GM12878 (cell line): ENCODE measurements at regions not wholly inside any gene's neighbourhood (a gene's known extent, or its start where the extent isn't known, plus 50 kb on each side); places are given as distances from the start of the nearest gene placed in this dataset.

Experiments used
- ATAC-seq: fragments of 200-7000 bp; cut with Tn5 transposase; 3 replicates; pipeline ENCODE4 v1.9.1; 2020; ENCODE audit warnings: mild to moderate bottlenecking, moderate library complexity
- BruUV-seq: library from RNA; stranded (reverse); fragments of 400-500 nt; replicated peaks from 2 replicates; lab custom pipeline; 2021; lab: Mats Ljungman, UMichigan
- CTCF ChIA-PET: fragments of 300-600 bp; sonication (Branson Sonifier 250); formaldehyde crosslinking; extraction: SDS; loops from one replicate; lab custom pipeline; 2021; ENCODE audit warnings: inconsistent platforms; lab: Yijun Ruan, JAX
- POLR2A ChIA-PET: fragments of 350-600 bp; formaldehyde crosslinking; extraction: SDS; loops from one replicate; lab custom pipeline; 2021; ENCODE audit warnings: inconsistent platforms; lab: Charles Lee
- RAD21 ChIA-PET: fragments of 300-600 bp; sonication (Branson Sonifier 250); formaldehyde crosslinking; loops from one replicate; lab custom pipeline; 2023; ENCODE audit warnings: antibody characterized with exemption; ENCODE audit not compliant: unreplicated experiment; lab: Charles Lee
- SMC1A ChIA-PET: fragments of 300-600 bp; sonication (Branson Sonifier 250); formaldehyde crosslinking; loops from one replicate; lab custom pipeline; 2023; ENCODE audit not compliant: unreplicated experiment, uncharacterized antibody; lab: Charles Lee
- DNase-seq: peaks from one replicate; pipeline ENCODE4 v3.0.0-alpha.2; 2011; ENCODE audit warnings: low read depth, low spot score
- FAIRE-seq: peaks from 3 replicates; lab custom pipeline; 2011; peaks lifted over from hg19 to GRCh38; lab: Jason Lieb, UNC
- H2AFZ ChIP-seq: 2 replicates; pipeline ENCODE4 v1.6.0; 2011; ENCODE audit warnings: low read depth, low read length, control low read depth; ENCODE audit not compliant: control insufficient read depth
- H3K27ac ChIP-seq: 2 replicates; pipeline ENCODE4 v1.5.1; 2011; ENCODE audit warnings: control low read depth; ENCODE audit not compliant: control insufficient read depth, insufficient read depth
- H3K27me3 ChIP-seq, 2 experiments: replicated peaks in 1 of 2; 2 replicates each; pipeline versions ENCODE4 v1.6.0 to v1.6.1; 2011; ENCODE audit warnings: low read length in 1 of 2; ENCODE audit not compliant: control insufficient read depth in 2 of 2, insufficient read depth in 2 of 2
- H3K36me3 ChIP-seq, 2 experiments: 2 replicates each; pipeline ENCODE4 v1.5.1; 2011; ENCODE audit warnings: low read length in 1 of 2; ENCODE audit not compliant: control insufficient read depth in 2 of 2, insufficient read depth in 2 of 2
- H3K4me1 ChIP-seq: 2 replicates; pipeline ENCODE4 v1.6.1; 2011; ENCODE audit warnings: mild to moderate bottlenecking, low read length, moderate library complexity, mixed read lengths; ENCODE audit not compliant: control insufficient read depth, insufficient read depth
- H3K4me2 ChIP-seq: 2 replicates; pipeline ENCODE4 v1.6.0; 2011; ENCODE audit warnings: control low read depth; ENCODE audit not compliant: control insufficient read depth, insufficient read depth
- H3K4me3 ChIP-seq: fragments of 200-600 bp; sonication (generic); 2 replicates; pipeline ENCODE4 v1.5.1; 2016
- H3K79me2 ChIP-seq: 2 replicates; pipeline ENCODE4 v1.6.0; 2011; ENCODE audit warnings: low read length; ENCODE audit not compliant: control insufficient read depth, insufficient read depth
- H3K9ac ChIP-seq: 2 replicates; pipeline ENCODE4 v1.8.0; 2011; ENCODE audit warnings: low read length, control low read depth, mixed read lengths; ENCODE audit not compliant: control insufficient read depth, insufficient read depth
- H3K9me3 ChIP-seq: replicated peaks from 3 replicates; pipeline ENCODE4 v1.5.1; 2011; ENCODE audit warnings: mild to moderate bottlenecking, low read length; ENCODE audit not compliant: control insufficient read depth, insufficient read depth
- H4K20me1 ChIP-seq: 2 replicates; pipeline ENCODE4 v1.6.0; 2011; ENCODE audit not compliant: control insufficient read depth, insufficient read depth
- BRCA1 ChIP-seq: IDR thresholded peaks from 2 replicates; pipeline ENCODE4 v1.6.1; 2011; ENCODE audit warnings: low read depth, low read length, improper control_type of control experiment
- CEBPB ChIP-seq, 2 experiments: fragments of 150-350 bp in 1 of 2; IDR thresholded peaks; 2 replicates each; pipeline ENCODE4 v1.6.1; 2012 to 2014; ENCODE audit warnings: low read depth in 2 of 2, low read length in 2 of 2, borderline replicate concordance in 1 of 2, inconsistent platforms in 1 of 2
- DPF2 ChIP-seq: fragments of 450-650 bp; IDR thresholded peaks from 2 replicates; pipeline ENCODE4 v1.6.1; 2017; ENCODE audit warnings: mild to moderate bottlenecking
- EED ChIP-seq: sonication (generic); IDR thresholded peaks from 2 replicates; pipeline ENCODE4 v1.6.1; 2016; ENCODE audit warnings: antibody characterized with exemption, low read depth
- ESRRA ChIP-seq: IDR thresholded peaks from 2 replicates; pipeline ENCODE4 v1.6.1; 2012; ENCODE audit warnings: mild to moderate bottlenecking, low read length, improper control_type of control experiment
- MEF2B ChIP-seq: fragments of 450-650 bp; IDR thresholded peaks from 2 replicates; pipeline ENCODE4 v1.6.1; 2018; ENCODE audit warnings: mild to moderate bottlenecking, moderate library complexity; ENCODE audit not compliant: partially characterized antibody, poor library complexity, severe bottlenecking
- PAX5 ChIP-seq: IDR thresholded peaks from 2 replicates; pipeline ENCODE4 v1.6.1; 2011; ENCODE audit warnings: low read depth, low read length, borderline replicate concordance
- TBL1XR1 ChIP-seq: IDR thresholded peaks from 2 replicates; pipeline ENCODE4 v1.6.1; 2012; ENCODE audit warnings: low read depth, low read length, improper control_type of control experiment
- YY1 ChIP-seq: IDR thresholded peaks from 2 replicates; pipeline ENCODE4 v1.6.1; 2011; ENCODE audit warnings: low read depth, mild to moderate bottlenecking, low read length
- ZBED1 ChIP-seq: IDR thresholded peaks from 2 replicates; pipeline ENCODE4 v1.6.1; 2016; ENCODE audit warnings: borderline replicate concordance
- WGBS: methylation state at CpG from one replicate; pipeline ENCODE4 v1.1.6; 2016; ENCODE audit warnings: low lambda C conversion rate; ENCODE audit not compliant: insufficient replicate concordance, insufficient coverage; ENCODE audit errors: missing lambda C conversion rate; 5-methylcytosine and 5-hydroxymethylcytosine counted together
- in situ Hi-C: fragments of 300-500 bp; cut with MboI; formaldehyde crosslinking; loops from 9 replicates; pipeline ENCODE4 v1.14.3; 2018; ENCODE audit warnings: mixed read lengths
- intact Hi-C: fragments of 100-400 bp; cut with micrococcal nuclease; formaldehyde crosslinking; loops from one replicate; pipeline ENCODE4 v1.14.2; 2022; ENCODE audit not compliant: unreplicated experiment
- TF ChIP-seq, protein P1 (sequence below): fragments of 450-650 bp; IDR thresholded peaks from 2 replicates; pipeline ENCODE4 v1.6.1; 2017; ENCODE audit warnings: mild to moderate bottlenecking, low read depth, inconsistent platforms; ENCODE audit not compliant: poor library complexity, severe bottlenecking
- TF ChIP-seq, protein P2 (sequence below): fragments of 450-650 bp; formaldehyde crosslinking; IDR thresholded peaks from 2 replicates; pipeline ENCODE4 v1.4.0; 2020; ENCODE audit warnings: mild to moderate bottlenecking, moderate library complexity

DNA sequence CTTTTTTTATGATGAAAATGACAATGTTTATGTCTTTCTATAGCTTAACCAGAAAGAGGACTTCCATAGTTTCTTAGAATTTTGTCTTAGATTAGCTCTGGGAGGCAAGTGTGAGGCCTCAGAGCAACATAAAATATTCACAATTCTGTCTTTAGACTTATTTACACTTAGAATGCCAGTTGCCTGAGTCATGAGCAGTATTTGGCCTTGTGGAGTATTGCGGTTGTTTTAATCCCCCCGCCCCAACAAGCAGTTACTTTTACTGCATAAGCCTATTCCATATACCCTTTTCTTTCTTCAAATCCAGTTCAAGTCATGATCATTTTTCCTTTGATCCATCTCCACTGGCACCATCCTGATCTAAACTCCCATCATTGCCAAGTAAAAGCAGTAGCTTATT lies 198.0 kb upstream of the EGFLAM start:
- POLR2A ChIA-PET, result no interaction called here
- H3K36me3 ChIP-seq, result no peaks in the 10 kb centered on the region
- H3K4me2 ChIP-seq, result no peak overlapping the region
- intact Hi-C loops (no loop called here), in situ Hi-C loops (no loop called here)
- CTCF ChIA-PET, result no interaction called here
- H3K9me3 ChIP-seq, result no peaks in the 10 kb centered on the region
- TF ChIP-seq BRCA1, result no peak
- TF ChIP-seq PAX5, result no peak
- TF ChIP-seq DPF2, result no peak
- no peak for TF ChIP-seq YY1
- TF ChIP-seq, protein P1, sequence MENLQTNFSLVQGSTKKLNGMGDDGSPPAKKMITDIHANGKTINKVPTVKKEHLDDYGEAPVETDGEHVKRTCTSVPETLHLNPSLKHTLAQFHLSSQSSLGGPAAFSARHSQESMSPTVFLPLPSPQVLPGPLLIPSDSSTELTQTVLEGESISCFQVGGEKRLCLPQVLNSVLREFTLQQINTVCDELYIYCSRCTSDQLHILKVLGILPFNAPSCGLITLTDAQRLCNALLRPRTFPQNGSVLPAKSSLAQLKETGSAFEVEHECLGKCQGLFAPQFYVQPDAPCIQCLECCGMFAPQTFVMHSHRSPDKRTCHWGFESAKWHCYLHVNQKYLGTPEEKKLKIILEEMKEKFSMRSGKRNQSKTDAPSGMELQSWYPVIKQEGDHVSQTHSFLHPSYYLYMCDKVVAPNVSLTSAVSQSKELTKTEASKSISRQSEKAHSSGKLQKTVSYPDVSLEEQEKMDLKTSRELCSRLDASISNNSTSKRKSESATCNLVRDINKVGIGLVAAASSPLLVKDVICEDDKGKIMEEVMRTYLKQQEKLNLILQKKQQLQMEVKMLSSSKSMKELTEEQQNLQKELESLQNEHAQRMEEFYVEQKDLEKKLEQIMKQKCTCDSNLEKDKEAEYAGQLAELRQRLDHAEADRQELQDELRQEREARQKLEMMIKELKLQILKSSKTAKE, result no peak
- no peak for TF ChIP-seq MEF2B
- TF ChIP-seq, protein P2, sequence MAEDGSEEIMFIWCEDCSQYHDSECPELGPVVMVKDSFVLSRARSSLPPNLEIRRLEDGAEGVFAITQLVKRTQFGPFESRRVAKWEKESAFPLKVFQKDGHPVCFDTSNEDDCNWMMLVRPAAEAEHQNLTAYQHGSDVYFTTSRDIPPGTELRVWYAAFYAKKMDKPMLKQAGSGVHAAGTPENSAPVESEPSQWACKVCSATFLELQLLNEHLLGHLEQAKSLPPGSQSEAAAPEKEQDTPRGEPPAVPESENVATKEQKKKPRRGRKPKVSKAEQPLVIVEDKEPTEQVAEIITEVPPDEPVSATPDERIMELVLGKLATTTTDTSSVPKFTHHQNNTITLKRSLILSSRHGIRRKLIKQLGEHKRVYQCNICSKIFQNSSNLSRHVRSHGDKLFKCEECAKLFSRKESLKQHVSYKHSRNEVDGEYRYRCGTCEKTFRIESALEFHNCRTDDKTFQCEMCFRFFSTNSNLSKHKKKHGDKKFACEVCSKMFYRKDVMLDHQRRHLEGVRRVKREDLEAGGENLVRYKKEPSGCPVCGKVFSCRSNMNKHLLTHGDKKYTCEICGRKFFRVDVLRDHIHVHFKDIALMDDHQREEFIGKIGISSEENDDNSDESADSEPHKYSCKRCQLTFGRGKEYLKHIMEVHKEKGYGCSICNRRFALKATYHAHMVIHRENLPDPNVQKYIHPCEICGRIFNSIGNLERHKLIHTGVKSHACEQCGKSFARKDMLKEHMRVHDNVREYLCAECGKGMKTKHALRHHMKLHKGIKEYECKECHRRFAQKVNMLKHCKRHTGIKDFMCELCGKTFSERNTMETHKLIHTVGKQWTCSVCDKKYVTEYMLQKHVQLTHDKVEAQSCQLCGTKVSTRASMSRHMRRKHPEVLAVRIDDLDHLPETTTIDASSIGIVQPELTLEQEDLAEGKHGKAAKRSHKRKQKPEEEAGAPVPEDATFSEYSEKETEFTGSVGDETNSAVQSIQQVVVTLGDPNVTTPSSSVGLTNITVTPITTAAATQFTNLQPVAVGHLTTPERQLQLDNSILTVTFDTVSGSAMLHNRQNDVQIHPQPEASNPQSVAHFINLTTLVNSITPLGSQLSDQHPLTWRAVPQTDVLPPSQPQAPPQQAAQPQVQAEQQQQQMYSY, result no peak
- no peak for TF ChIP-seq ESRRA
- no peak for TF ChIP-seq ZBED1
- TF ChIP-seq CEBPB (IDR thresholded peaks at IDR 0.05; ENCODE audit: borderline replicate concordance in 1 of 2, low read depth in 2 of 2, low read length in 2 of 2), result no peak
- TF ChIP-seq EED, result no peak
- TF ChIP-seq TBL1XR1, result no peak
- H3K9ac ChIP-seq, result no peak overlapping the region
- no peaks in the 10 kb centered on the region for H3K4me1 ChIP-seq
- no peak overlapping the region for H2AFZ ChIP-seq
- H4K20me1 ChIP-seq, result no peaks in the 10 kb centered on the region
- no peak overlapping the region for H3K27ac ChIP-seq
- no peaks in the 10 kb centered on the region for H3K79me2 ChIP-seq
- ATAC-seq, result no peak
- no TSS peak for BruUV-seq
- DNase-seq, result no peak
- no peak for FAIRE-seq
- no peaks in the 10 kb centered on the region; a peak in 1 of 4 replicates for H3K27me3 ChIP-seq
- H3K4me3 ChIP-seq, result no peak overlapping the region
- SMC1A ChIA-PET, result no interaction called here
- RAD21 ChIA-PET, result no interaction called here
- WGBS, result 71% methylated on average over 2 of the region's 2 CpGs
